ENCODE measurements at regions not wholly inside any gene's neighbourhood (a gene's known extent, or its start where the extent isn't known, plus 50 kb on each side); places are given as distances from the start of the nearest gene placed in this dataset.
"Not testable (repeated sequence)": the region's sequence is repeated elsewhere in the genome, so short reads cannot be mapped to it uniquely, and the experiment has no call there.

- no peak overlapping the region for H2AFZ ChIP-seq (ENCODE audit: low read depth, low read length)
- no peak overlapping the region for H3K4me3 ChIP-seq (replicated peaks in 1 of 3; ENCODE audit: insufficient read depth in 1 of 3, low read depth in 1 of 3, low read length in 3 of 3)
- no peak overlapping the region for H3K9ac ChIP-seq (replicated peaks; ENCODE audit: extremely low read depth, insufficient read depth, low read length)
- no peak overlapping the region for H3K4me2 ChIP-seq (ENCODE audit: insufficient read depth, low read length)
- no peaks in the 10 kb centered on the region for H3K9me3 ChIP-seq (replicated peaks; ENCODE audit: control insufficient read depth, insufficient read depth, low read length)
- H3K27ac ChIP-seq (ENCODE audit: insufficient read depth, low read depth, low read length): no peak overlapping the region
- no peaks in the 10 kb centered on the region for H3K9me1 ChIP-seq (replicated peaks; ENCODE audit: control insufficient read depth, extremely low read depth, insufficient read depth, low read length)
- ChIA-PET POLR2A (interaction anchor here (0.9 kb wide), 1 partner anchor 21 kb away, joined by 3 read pairs; no protein-coding TSS in a partner anchor), CTCF (no interaction called here)
- TF ChIP-seq POLR2A (IDR thresholded peaks at IDR 0.05; ENCODE audit: low read depth, low read length): no peak
- TF ChIP-seq CTCF (IDR thresholded peaks at IDR 0.05; ENCODE audit: extremely low read depth in 1 of 2, insufficient read depth in 1 of 2, low read depth in 1 of 2, low read length in 2 of 2): no peak
- no peak for TF ChIP-seq POLR2AphosphoS5 (IDR thresholded peaks at IDR 0.05; ENCODE audit: insufficient read depth, low read depth, low read length)
- no peak for TF ChIP-seq MYC (IDR thresholded peaks at IDR 0.05; ENCODE audit: low read depth, low read length)
- TF ChIP-seq GATA2 (IDR thresholded peaks at IDR 0.05; ENCODE audit: insufficient read depth, insufficient read length, low read depth, low read length): no peak
- TF ChIP-seq MAX (IDR thresholded peaks at IDR 0.05; ENCODE audit: insufficient read depth, insufficient read length): no peak
- no peak for TF ChIP-seq EZH2 (IDR thresholded peaks at IDR 0.05; ENCODE audit: borderline replicate concordance, low read depth, low read length, severe bottlenecking)
- TF ChIP-seq FOS (IDR thresholded peaks at IDR 0.05; ENCODE audit: borderline replicate concordance, insufficient read depth, low read length): no peak
- TF ChIP-seq JUN (IDR thresholded peaks at IDR 0.05; ENCODE audit: borderline replicate concordance, insufficient read depth, insufficient read length, low read depth): no peak
- no peaks in the 10 kb centered on the region for H3K27me3 ChIP-seq (ENCODE audit: control insufficient read depth in 2 of 2, insufficient read depth in 2 of 2, low read length in 2 of 2)
- H4K20me1 ChIP-seq (replicated peaks; ENCODE audit: control insufficient read depth, extremely low read depth, insufficient read depth, low read length): no peaks in the 10 kb centered on the region
- dilution Hi-C loops (cut with MboI; ENCODE audit: extremely low pct_ligation_motif_present, low sequenced_read_pairs) (no loop called here), intact Hi-C loops (cut with micrococcal nuclease) (loop anchor here (5.0 kb wide), 1 partner anchor 238 kb away; no protein-coding TSS in a partner anchor)
- no peaks in the 10 kb centered on the region for H3K36me3 ChIP-seq (ENCODE audit: control insufficient read depth in 2 of 2, extremely low read depth in 1 of 2, insufficient read depth in 2 of 2, low read length in 2 of 2)
- DNase-seq (ENCODE audit: low read depth, low spot score) (no peak), FAIRE-seq (no peak)
- H3K4me1 ChIP-seq (ENCODE audit: control insufficient read depth, extremely low read depth, insufficient read depth, low read length): peaks cover 44% of the 10 kb centered on the region
- no TSS peak for BruUV-seq (replicated peaks)
- H3K79me2 ChIP-seq (ENCODE audit: control insufficient read depth, insufficient read depth, low read length): no peaks in the 10 kb centered on the region
Observed at GRCh38 chr12:116380108-116380507, 102.6 kb upstream of the MED13L start.

- H3K27ac ChIP-seq (ENCODE audit: insufficient read depth, low read depth, low read length): peak overlapping the region; percentile 83
- H3K4me2 ChIP-seq (ENCODE audit: insufficient read depth, low read length); H3K79me2 ChIP-seq (ENCODE audit: control insufficient read depth, insufficient read depth, low read length); DNase-seq (ENCODE audit: low read depth, low spot score); dilution Hi-C loops (cut with MboI; ENCODE audit: extremely low pct_ligation_motif_present, low sequenced_read_pairs); FAIRE-seq; BruUV-seq (replicated peaks); H2AFZ ChIP-seq (ENCODE audit: low read depth, low read length); H3K36me3 ChIP-seq (ENCODE audit: control insufficient read depth in 2 of 2, extremely low read depth in 1 of 2, insufficient read depth in 2 of 2, low read length in 2 of 2); H3K9me3 ChIP-seq (replicated peaks; ENCODE audit: control insufficient read depth, insufficient read depth, low read length); H3K27me3 ChIP-seq (ENCODE audit: control insufficient read depth in 2 of 2, insufficient read depth in 2 of 2, low read length in 2 of 2); CTCF ChIA-PET; H4K20me1 ChIP-seq (replicated peaks; ENCODE audit: control insufficient read depth, extremely low read depth, insufficient read depth, low read length); H3K9me1 ChIP-seq (replicated peaks; ENCODE audit: control insufficient read depth, extremely low read depth, insufficient read depth, low read length); H3K9ac ChIP-seq (replicated peaks; ENCODE audit: extremely low read depth, insufficient read depth, low read length); H3K4me3 ChIP-seq (replicated peaks in 1 of 3; ENCODE audit: insufficient read depth in 1 of 3, low read depth in 1 of 3, low read length in 3 of 3): not testable (repeated sequence)
- POLR2A ChIA-PET: interaction anchor here (0.9 kb wide), 1 partner anchor 22 kb away, joined by 3 read pairs; no protein-coding TSS in a partner anchor
- peaks cover 44% of the 10 kb centered on the region for H3K4me1 ChIP-seq (ENCODE audit: control insufficient read depth, extremely low read depth, insufficient read depth, low read length)
- intact Hi-C loops (cut with micrococcal nuclease): loop anchor here (5.0 kb wide), 1 partner anchor 238 kb away; no protein-coding TSS in a partner anchor
Observed at GRCh38 chr12:116380740-116381139, 103.2 kb upstream of the MED13L start.
